GM12874 (cell line): ENCODE measurements at regions not wholly inside any gene's neighbourhood (a gene's known extent, or its start where the extent isn't known, plus 50 kb on each side); places are given as distances from the start of the nearest gene placed in this dataset.

Source experiments
- TF ChIP-seq, protein P1 (sequence below): IDR thresholded peaks from 2 replicates; pipeline ENCODE4 v1.5.1; 2011; ENCODE audit warnings: low read depth, mild to moderate bottlenecking, control low read depth, low read length, moderate library complexity; ENCODE audit not compliant: insufficient read depth

DNA sequence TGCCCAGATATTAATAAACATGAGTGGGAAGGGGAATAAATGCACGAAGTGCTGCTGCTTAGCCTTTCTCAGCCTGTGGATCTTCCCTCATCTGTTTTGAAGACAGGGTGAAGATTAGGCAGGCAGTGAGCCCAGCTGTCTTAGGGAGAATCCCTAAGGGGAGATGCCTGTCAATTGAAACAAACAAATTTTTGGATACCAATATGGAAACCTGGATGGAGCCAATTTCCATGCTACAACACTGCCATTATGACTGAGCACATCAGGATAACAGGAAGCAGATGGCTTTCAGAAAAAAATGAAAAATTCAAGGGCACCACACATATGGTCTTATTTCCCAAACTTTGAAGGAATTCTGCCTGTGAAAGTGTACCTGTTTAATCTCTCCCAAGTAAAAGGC is 80.3 kb downstream of the HMHB1 start:
- TF ChIP-seq, protein P1, sequence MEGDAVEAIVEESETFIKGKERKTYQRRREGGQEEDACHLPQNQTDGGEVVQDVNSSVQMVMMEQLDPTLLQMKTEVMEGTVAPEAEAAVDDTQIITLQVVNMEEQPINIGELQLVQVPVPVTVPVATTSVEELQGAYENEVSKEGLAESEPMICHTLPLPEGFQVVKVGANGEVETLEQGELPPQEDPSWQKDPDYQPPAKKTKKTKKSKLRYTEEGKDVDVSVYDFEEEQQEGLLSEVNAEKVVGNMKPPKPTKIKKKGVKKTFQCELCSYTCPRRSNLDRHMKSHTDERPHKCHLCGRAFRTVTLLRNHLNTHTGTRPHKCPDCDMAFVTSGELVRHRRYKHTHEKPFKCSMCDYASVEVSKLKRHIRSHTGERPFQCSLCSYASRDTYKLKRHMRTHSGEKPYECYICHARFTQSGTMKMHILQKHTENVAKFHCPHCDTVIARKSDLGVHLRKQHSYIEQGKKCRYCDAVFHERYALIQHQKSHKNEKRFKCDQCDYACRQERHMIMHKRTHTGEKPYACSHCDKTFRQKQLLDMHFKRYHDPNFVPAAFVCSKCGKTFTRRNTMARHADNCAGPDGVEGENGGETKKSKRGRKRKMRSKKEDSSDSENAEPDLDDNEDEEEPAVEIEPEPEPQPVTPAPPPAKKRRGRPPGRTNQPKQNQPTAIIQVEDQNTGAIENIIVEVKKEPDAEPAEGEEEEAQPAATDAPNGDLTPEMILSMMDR: no peak

- TF ChIP-seq, protein P1: no peak
These were observed 80.9 kb downstream of the HMHB1 start for GRCh38 chr5:143892908-143893307.

GRCh38 chr5:143893638-143894037 is 81.7 kb downstream of the HMHB1 start:
- TF ChIP-seq, protein P1: no peak

- TF ChIP-seq, protein P1: no peak
These were observed 84.6 kb downstream of the HMHB1 start for GRCh38 chr5:143896516-143896915.

DNA sequence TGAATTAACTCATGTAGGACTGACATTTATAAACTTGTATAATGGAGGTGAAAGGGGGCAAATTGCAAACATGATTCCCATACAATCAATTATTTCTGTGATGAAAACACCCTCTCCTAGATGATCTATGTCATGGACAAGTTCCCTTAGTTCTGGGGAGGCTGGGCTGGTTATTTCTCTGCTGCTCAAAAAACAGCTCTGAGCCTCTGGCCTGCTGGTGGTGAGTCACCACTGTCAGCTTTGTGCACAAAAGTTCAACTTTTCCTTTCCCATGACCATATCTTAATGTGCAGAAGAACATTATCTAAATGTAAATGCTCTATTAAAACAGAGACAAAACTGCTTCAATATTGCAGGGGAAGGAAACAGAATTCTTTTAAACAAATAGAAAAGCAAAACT is 85.0 kb downstream of the HMHB1 start:
- TF ChIP-seq, protein P1: no peak

DNA sequence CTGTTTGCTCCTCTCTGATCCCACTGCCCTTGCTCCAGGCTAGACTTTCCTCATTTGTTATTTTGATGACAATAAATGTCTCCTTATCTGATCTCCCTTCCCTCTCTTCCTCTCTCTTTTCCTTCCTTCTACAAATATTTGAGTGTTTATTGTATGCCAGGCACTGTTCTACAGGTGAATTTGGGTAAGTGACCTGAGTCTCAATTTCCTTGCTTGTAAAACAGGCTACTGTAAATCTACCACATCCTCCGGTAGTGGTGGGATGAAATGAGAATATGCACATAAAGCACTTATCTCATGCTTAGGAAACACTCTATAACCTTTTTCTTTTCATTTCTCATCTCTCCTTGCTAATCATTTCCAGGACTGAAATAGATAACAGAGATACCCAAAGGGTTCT is 86.4 kb downstream of the HMHB1 start:
- TF ChIP-seq, protein P1: no peak

DNA sequence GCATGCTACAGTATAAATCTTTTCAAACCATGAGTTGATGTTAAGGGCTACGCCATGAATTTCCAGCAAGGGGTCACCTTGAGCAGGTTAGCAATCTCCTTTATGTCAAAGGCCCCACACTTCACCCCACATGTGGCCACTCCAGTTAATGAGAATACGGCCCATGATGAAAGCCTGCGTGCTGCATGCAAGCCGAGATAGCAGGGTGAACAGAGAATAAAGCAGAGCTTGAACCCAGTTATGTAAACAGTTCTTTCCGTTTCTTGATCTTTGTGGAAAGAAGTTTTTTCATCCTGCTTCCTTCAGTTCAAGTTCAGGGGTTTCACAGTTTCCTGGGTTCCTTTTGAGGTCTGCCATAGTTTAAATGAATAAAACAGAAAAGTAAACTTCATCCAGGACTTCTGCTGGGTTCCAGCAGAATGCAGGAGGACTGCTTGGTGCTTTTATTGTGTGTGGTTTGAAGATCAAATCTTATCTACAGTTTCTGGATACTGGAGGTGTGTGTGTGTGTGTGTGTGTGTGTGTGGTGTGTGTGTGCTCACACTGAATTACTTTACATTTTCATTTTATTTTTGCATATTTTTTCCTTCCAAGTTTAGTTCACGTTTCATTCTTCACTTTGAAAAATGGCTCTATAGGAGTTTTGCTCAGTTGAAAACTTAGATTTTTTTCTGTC is 87.1 kb downstream of the HMHB1 start:
- TF ChIP-seq, protein P1: no peak
